ENCODE measurements at regions not wholly inside any gene's neighbourhood (a gene's known extent, or its start where the extent isn't known, plus 50 kb on each side); places are given as distances from the start of the nearest gene placed in this dataset.

DNA sequence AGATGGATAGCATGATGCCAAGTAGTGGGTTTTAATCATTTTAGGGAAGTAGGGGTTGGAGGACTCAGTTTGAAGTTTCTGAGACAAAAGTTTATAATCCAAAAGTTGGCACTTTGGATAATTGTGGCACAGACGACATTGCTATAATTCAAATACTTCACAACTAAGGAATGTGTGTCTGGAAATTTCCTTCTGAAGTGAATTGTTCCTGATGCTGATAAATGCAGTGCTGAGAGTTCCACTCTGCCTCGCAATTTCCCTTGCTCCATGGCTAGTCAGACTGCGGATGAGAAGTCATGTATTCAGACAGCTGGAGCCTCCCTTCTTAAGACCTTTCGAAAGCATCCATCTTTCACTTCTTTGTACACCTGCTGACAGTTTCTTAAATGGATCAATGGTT lies 393.3 kb upstream of the PRICKLE1 start:
- Histone ChIP-seq H3K4me2 (ENCODE audit: low read length) (no peak overlapping the region), H3K27me3 (ENCODE audit: insufficient read depth, low read length) (no peaks in the 10 kb centered on the region), H3K9me2 (ENCODE audit: insufficient read depth) (no peaks in the 10 kb centered on the region), H3K4me1 (ENCODE audit: control insufficient read depth in 1 of 2, insufficient read depth in 2 of 2, low read length in 2 of 2) (no peaks in the 10 kb centered on the region), H3K36me3 (ENCODE audit: control insufficient read depth in 1 of 2, insufficient read depth in 2 of 2, low read length in 2 of 2) (no peaks in the 10 kb centered on the region), H2AFZ (ENCODE audit: low read depth, low read length, poor library complexity, severe bottlenecking) (no peak overlapping the region), H3K27ac (ENCODE audit: low read depth, low read length) (no peak overlapping the region), H3K9ac (ENCODE audit: low read length) (no peak overlapping the region), H4K20me1 (ENCODE audit: insufficient read depth) (no peaks in the 10 kb centered on the region), H3K79me2 (ENCODE audit: insufficient read depth, low read length) (no peaks in the 10 kb centered on the region), H3K4me3 (replicated peaks in 1 of 2; ENCODE audit: low read depth in 1 of 2, low read length in 2 of 2) (no peak overlapping the region), H3K9me3 (ENCODE audit: control insufficient read depth in 1 of 2, insufficient read depth in 1 of 2, low read depth in 1 of 2, low read length in 2 of 2) (no peaks in the 10 kb centered on the region)
- ChIA-PET POLR2A (no interaction called here), CTCF (no interaction called here), RAD21 (ENCODE audit: low non-redundant PET in 1 of 2, low total read pairs in 2 of 2, uncharacterized antibody in 2 of 2, unreplicated experiment in 2 of 2) (no interaction called here)
- TF ChIP-seq, protein P1, sequence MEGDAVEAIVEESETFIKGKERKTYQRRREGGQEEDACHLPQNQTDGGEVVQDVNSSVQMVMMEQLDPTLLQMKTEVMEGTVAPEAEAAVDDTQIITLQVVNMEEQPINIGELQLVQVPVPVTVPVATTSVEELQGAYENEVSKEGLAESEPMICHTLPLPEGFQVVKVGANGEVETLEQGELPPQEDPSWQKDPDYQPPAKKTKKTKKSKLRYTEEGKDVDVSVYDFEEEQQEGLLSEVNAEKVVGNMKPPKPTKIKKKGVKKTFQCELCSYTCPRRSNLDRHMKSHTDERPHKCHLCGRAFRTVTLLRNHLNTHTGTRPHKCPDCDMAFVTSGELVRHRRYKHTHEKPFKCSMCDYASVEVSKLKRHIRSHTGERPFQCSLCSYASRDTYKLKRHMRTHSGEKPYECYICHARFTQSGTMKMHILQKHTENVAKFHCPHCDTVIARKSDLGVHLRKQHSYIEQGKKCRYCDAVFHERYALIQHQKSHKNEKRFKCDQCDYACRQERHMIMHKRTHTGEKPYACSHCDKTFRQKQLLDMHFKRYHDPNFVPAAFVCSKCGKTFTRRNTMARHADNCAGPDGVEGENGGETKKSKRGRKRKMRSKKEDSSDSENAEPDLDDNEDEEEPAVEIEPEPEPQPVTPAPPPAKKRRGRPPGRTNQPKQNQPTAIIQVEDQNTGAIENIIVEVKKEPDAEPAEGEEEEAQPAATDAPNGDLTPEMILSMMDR (IDR thresholded peaks at IDR 0.05 in 2 of 3, conservative IDR thresholded peaks at IDR 0.05 in 1 of 3; ENCODE audit: borderline replicate concordance in 1 of 3, insufficient read depth in 1 of 3, low read depth in 2 of 3, low read length in 2 of 3): no peak
- TF ChIP-seq EZH2 (IDR thresholded peaks at IDR 0.05) (no peak), YY1 (IDR thresholded peaks at IDR 0.05; ENCODE audit: extremely low read depth, insufficient replicate concordance, low read depth, low read length) (no peak), TCF7L2 (IDR thresholded peaks at IDR 0.05; ENCODE audit: borderline replicate concordance, extremely low read depth, insufficient read depth, insufficient read length) (no peak), SRF (IDR thresholded peaks at IDR 0.05; ENCODE audit: low read depth) (no peak), CBX3 (IDR thresholded peaks at IDR 0.05; ENCODE audit: low read depth) (no peak)
- ATAC-seq: no peak
- intact Hi-C loops (cut with micrococcal nuclease): no loop called here
- BruUV-seq (replicated peaks): no TSS peak
- no peak for DNase-seq (ENCODE audit: low read depth, low spot score)

DNA sequence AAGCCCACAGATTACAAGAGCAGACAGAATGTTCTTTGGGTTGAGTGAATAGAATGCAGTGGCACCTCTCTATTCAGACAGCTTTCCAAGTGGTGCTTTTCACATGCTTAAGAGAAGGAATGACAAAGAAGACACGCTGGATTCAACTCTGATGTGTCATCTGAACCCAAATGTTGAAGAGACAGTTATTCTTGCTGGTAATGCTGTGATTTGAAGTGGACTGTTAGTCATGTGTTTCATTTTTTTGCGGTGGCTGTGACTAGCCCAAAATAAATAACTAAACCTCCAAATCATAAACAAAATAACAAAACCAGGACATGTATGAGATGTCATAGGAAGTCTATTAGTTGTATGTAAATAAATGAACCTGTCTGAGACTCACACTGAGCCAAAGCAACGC lies 391.8 kb upstream of the PRICKLE1 start:
- Histone ChIP-seq H3K4me3 (replicated peaks in 1 of 2; ENCODE audit: low read depth in 1 of 2, low read length in 2 of 2) (no peak overlapping the region), H3K27me3 (ENCODE audit: insufficient read depth, low read length) (no peaks in the 10 kb centered on the region), H3K27ac (ENCODE audit: low read depth, low read length) (no peak overlapping the region), H3K36me3 (ENCODE audit: control insufficient read depth in 1 of 2, insufficient read depth in 2 of 2, low read length in 2 of 2) (no peaks in the 10 kb centered on the region), H3K4me1 (ENCODE audit: control insufficient read depth in 1 of 2, insufficient read depth in 2 of 2, low read length in 2 of 2) (no peaks in the 10 kb centered on the region), H3K9me2 (ENCODE audit: insufficient read depth) (no peaks in the 10 kb centered on the region), H2AFZ (ENCODE audit: low read depth, low read length, poor library complexity, severe bottlenecking) (no peak overlapping the region), H3K9ac (ENCODE audit: low read length) (no peak overlapping the region), H4K20me1 (ENCODE audit: insufficient read depth) (no peaks in the 10 kb centered on the region), H3K9me3 (ENCODE audit: control insufficient read depth in 1 of 2, insufficient read depth in 1 of 2, low read depth in 1 of 2, low read length in 2 of 2) (no peaks in the 10 kb centered on the region), H3K79me2 (ENCODE audit: insufficient read depth, low read length) (no peaks in the 10 kb centered on the region), H3K4me2 (ENCODE audit: low read length) (no peak overlapping the region)
- ChIA-PET RAD21 (ENCODE audit: low non-redundant PET in 1 of 2, low total read pairs in 2 of 2, uncharacterized antibody in 2 of 2, unreplicated experiment in 2 of 2) (no interaction called here), POLR2A (no interaction called here), CTCF (no interaction called here)
- ATAC-seq (no peak), DNase-seq (ENCODE audit: low read depth, low spot score) (no peak)
- intact Hi-C loops (cut with micrococcal nuclease): no loop called here
- no TSS peak for BruUV-seq (replicated peaks)
- TF ChIP-seq TCF7L2 (IDR thresholded peaks at IDR 0.05; ENCODE audit: borderline replicate concordance, extremely low read depth, insufficient read depth, insufficient read length) (no peak), YY1 (IDR thresholded peaks at IDR 0.05; ENCODE audit: extremely low read depth, insufficient replicate concordance, low read depth, low read length) (no peak), SP1 (IDR thresholded peaks at IDR 0.05; ENCODE audit: low read depth) (no peak), POLR2AphosphoS5 (IDR thresholded peaks at IDR 0.05; ENCODE audit: low read depth, low read length) (no peak), ELF1 (IDR thresholded peaks at IDR 0.05; ENCODE audit: borderline replicate concordance, low read depth) (no peak), FOSL1 (IDR thresholded peaks at IDR 0.05; ENCODE audit: low read depth) (no peak), POLR2A (IDR thresholded peaks at IDR 0.05; ENCODE audit: borderline replicate concordance, extremely low read depth, insufficient read depth, insufficient read length) (no peak), CBX3 (IDR thresholded peaks at IDR 0.05; ENCODE audit: low read depth) (no peak), SRF (IDR thresholded peaks at IDR 0.05; ENCODE audit: low read depth) (no peak), EGR1 (IDR thresholded peaks at IDR 0.05; ENCODE audit: low read depth) (no peak)
- TF ChIP-seq, protein P2, sequence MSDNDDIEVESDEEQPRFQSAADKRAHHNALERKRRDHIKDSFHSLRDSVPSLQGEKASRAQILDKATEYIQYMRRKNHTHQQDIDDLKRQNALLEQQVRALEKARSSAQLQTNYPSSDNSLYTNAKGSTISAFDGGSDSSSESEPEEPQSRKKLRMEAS (IDR thresholded peaks at IDR 0.05): no peak
- TF ChIP-seq, protein P3, sequence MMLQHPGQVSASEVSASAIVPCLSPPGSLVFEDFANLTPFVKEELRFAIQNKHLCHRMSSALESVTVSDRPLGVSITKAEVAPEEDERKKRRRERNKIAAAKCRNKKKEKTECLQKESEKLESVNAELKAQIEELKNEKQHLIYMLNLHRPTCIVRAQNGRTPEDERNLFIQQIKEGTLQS (IDR thresholded peaks at IDR 0.05): no peak
- TF ChIP-seq, protein P4, sequence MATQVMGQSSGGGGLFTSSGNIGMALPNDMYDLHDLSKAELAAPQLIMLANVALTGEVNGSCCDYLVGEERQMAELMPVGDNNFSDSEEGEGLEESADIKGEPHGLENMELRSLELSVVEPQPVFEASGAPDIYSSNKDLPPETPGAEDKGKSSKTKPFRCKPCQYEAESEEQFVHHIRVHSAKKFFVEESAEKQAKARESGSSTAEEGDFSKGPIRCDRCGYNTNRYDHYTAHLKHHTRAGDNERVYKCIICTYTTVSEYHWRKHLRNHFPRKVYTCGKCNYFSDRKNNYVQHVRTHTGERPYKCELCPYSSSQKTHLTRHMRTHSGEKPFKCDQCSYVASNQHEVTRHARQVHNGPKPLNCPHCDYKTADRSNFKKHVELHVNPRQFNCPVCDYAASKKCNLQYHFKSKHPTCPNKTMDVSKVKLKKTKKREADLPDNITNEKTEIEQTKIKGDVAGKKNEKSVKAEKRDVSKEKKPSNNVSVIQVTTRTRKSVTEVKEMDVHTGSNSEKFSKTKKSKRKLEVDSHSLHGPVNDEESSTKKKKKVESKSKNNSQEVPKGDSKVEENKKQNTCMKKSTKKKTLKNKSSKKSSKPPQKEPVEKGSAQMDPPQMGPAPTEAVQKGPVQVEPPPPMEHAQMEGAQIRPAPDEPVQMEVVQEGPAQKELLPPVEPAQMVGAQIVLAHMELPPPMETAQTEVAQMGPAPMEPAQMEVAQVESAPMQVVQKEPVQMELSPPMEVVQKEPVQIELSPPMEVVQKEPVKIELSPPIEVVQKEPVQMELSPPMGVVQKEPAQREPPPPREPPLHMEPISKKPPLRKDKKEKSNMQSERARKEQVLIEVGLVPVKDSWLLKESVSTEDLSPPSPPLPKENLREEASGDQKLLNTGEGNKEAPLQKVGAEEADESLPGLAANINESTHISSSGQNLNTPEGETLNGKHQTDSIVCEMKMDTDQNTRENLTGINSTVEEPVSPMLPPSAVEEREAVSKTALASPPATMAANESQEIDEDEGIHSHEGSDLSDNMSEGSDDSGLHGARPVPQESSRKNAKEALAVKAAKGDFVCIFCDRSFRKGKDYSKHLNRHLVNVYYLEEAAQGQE (IDR thresholded peaks at IDR 0.05; ENCODE audit: low read depth): no peak
